SU-DHL-6 (cell line): ENCODE measurements at regions not wholly inside any gene's neighbourhood (a gene's known extent, or its start where the extent isn't known, plus 50 kb on each side); places are given as distances from the start of the nearest gene placed in this dataset.

Source experiments
- CTCF ChIP-seq: fragments of 200-600 bp; sonication (generic); IDR thresholded peaks from one replicate; pipeline ENCODE4 v1.5.1; 2017; ENCODE audit warnings: antibody characterized with exemption, mild to moderate bottlenecking, low read length, moderate library complexity; ENCODE audit not compliant: insufficient read depth, poor library complexity, severe bottlenecking
- EZH2phosphoT487 ChIP-seq: fragments of 200-600 bp; sonication (generic), shearing (Covaris generic); conservative IDR thresholded peaks from 2 replicates; pipeline ENCODE4 v1.6.1; 2018; ENCODE audit warnings: mild to moderate bottlenecking, antibody characterized with exemption, low read length, moderate library complexity, mixed read lengths

DNA sequence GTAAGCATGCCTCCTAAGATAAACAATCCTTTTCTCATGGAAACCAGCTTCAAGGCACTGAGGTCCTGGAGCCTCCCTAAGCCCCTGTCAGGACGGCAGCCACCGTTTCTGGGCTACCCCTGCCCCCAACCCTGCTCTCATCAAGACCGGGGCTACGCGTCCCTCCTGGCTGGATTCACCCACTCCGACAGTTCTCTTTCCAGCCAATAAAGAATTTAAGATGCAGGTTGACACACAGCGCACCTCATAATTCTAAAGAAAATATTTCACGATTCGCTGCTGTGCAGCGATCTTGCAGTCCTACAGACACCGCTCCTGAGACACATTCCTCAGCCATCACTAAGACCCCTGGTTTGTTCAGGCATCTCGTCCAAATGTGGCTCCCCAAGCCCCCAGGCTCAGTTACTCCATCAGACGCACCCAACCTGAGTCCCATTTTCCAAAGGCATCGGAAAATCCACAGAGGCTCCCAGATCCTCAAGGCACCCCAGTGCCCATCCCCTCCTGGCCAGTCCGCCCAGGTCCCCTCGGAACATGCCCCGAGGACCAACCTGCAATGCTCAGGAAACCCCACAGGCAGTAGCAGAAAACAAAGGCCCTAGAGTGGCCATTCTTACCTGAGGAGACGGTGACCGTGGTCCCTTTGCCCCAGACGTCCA is 336.3 kb downstream of the TMEM121 start:
- no peak for TF ChIP-seq CTCF
- TF ChIP-seq EZH2phosphoT487: no peak
